GM12892 (cell line): ENCODE measurements at regions not wholly inside any gene's neighbourhood (a gene's known extent, or its start where the extent isn't known, plus 50 kb on each side); places are given as distances from the start of the nearest gene placed in this dataset.

Experiments
- POLR2A ChIP-seq: IDR thresholded peaks from 2 replicates; pipeline ENCODE4 v1.6.1; 2011; ENCODE audit warnings: low read depth, low read length, control low read depth
- POLR2AphosphoS5 ChIP-seq: IDR thresholded peaks from 2 replicates; pipeline ENCODE4 v1.6.1; 2011; ENCODE audit warnings: low read depth, low read length, control low read depth

GRCh38 chr2:3099860-3100234 is 277.8 kb downstream of the EIPR1 start:
- TF ChIP-seq POLR2A: no peak
- no peak for TF ChIP-seq POLR2AphosphoS5
